Fibroblast of lung (primary cell): ENCODE measurements at regions not wholly inside any gene's neighbourhood (a gene's known extent, or its start where the extent isn't known, plus 50 kb on each side); places are given as distances from the start of the nearest gene placed in this dataset.

Source experiments
- EZH2 ChIP-seq: IDR thresholded peaks from 2 replicates; pipeline ENCODE4 v1.5.1; 2012; ENCODE audit warnings: low read length, control low read depth, mild to moderate bottlenecking; ENCODE audit errors: missing control alignments
- TF ChIP-seq, protein P1 (sequence below), 2 donors: IDR thresholded peaks in 1 of 2; conservative IDR thresholded peaks in 1 of 2; 1 replicate in 1 of 2; 2 replicates in 1 of 2; pipeline ENCODE4 v1.5.1; 2011 to 2012; ENCODE audit warnings: low read length in 2 of 2, control low read depth in 1 of 2, inconsistent platforms in 1 of 2, low read depth in 1 of 2, mild to moderate bottlenecking in 1 of 2

DNA sequence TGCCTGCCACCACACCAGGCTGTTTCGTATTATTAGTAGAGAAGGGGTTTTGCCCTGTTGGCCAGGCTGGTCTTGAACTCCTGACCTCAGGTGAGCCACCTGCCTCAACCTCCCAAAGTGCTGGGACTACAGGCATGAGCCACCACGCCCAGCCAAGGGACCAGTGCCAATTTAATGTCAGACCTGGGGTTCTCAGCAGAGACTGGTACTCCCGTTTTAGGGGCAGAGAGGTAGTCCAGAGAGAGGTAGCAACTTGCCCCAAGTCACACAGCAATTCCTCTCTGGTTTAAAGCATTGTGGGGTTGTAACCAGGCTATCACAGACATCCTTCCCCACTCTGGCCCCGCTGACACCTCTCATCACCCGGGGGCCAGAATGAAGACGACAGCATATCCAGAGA is 112.1 kb downstream of the PTPRS start:
- no peak for TF ChIP-seq EZH2
- TF ChIP-seq, protein P1, sequence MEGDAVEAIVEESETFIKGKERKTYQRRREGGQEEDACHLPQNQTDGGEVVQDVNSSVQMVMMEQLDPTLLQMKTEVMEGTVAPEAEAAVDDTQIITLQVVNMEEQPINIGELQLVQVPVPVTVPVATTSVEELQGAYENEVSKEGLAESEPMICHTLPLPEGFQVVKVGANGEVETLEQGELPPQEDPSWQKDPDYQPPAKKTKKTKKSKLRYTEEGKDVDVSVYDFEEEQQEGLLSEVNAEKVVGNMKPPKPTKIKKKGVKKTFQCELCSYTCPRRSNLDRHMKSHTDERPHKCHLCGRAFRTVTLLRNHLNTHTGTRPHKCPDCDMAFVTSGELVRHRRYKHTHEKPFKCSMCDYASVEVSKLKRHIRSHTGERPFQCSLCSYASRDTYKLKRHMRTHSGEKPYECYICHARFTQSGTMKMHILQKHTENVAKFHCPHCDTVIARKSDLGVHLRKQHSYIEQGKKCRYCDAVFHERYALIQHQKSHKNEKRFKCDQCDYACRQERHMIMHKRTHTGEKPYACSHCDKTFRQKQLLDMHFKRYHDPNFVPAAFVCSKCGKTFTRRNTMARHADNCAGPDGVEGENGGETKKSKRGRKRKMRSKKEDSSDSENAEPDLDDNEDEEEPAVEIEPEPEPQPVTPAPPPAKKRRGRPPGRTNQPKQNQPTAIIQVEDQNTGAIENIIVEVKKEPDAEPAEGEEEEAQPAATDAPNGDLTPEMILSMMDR (conservative IDR thresholded peaks at IDR 0.05 in 1 of 2, IDR thresholded peaks at IDR 0.05 in 1 of 2; ENCODE audit: low read depth in 1 of 2, low read length in 2 of 2): no peak
